Uterus (tissue), 2 donors: ENCODE measurements at regions not wholly inside any gene's neighbourhood (a gene's known extent, or its start where the extent isn't known, plus 50 kb on each side); places are given as distances from the start of the nearest gene placed in this dataset.

Experiments
- CTCF ChIP-seq, 4 experiments: fragments of 200-600 bp in 2 of 4; fragments of 450-650 bp in 2 of 4; sonication (generic) in 2 of 4; IDR thresholded peaks; one replicate each; pipeline ENCODE4 v1.5.1; 2016 to 2019; ENCODE audit warnings: antibody characterized with exemption in 4 of 4, mild to moderate bottlenecking in 2 of 4, moderate library complexity in 1 of 4
- POLR2A ChIP-seq, 2 donors: fragments of 450-650 bp; IDR thresholded peaks; one replicate each; pipeline ENCODE4 v1.6.1; 2016; ENCODE audit warnings: antibody characterized with exemption in 2 of 2, mild to moderate bottlenecking in 1 of 2, moderate library complexity in 1 of 2

GRCh38 chr2:182573553-182573952, 142.5 kb upstream of the DNAJC10 start:
- TF ChIP-seq CTCF (IDR thresholded peaks at IDR 0.05) (no peak), POLR2A (IDR thresholded peaks at IDR 0.05) (no peak)
